Activated B cell treated with CpG ODN at 0.5 μM for 24 hours (primary cell): ENCODE measurements at regions not wholly inside any gene's neighbourhood (a gene's known extent, or its start where the extent isn't known, plus 50 kb on each side); places are given as distances from the start of the nearest gene placed in this dataset.

ENCODE experiments used
- ATAC-seq: fragments of 200-7000 bp; cut with Tn5 transposase; one replicate; pipeline ENCODE4 v1.10.0; 2021; ENCODE audit warnings: low read depth, mild to moderate bottlenecking, moderate library complexity
- CTCF ChIA-PET: fragments of 350-600 bp; sonication (Branson Sonifier 250); formaldehyde crosslinking; loops from one replicate; lab custom pipeline; 2021; ENCODE audit warnings: antibody characterized with exemption; lab: Charles Lee
- POLR2A ChIA-PET: fragments of 350-600 bp; sonication (Branson Sonifier 250); formaldehyde crosslinking; loops from one replicate; lab custom pipeline; 2021; ENCODE audit warnings: antibody characterized with exemption; lab: Charles Lee
- DNase-seq: peaks from one replicate; pipeline ENCODE4 v3.0.0; 2022
- H3K27ac Mint-ChIP-seq: one replicate; pipeline ENCODE4 v1.8.0; 2020; ENCODE audit warnings: mixed read lengths
- H3K27me3 Mint-ChIP-seq: one replicate; pipeline ENCODE4 v1.8.0; 2021; ENCODE audit warnings: mixed read lengths
- H3K36me3 Mint-ChIP-seq: one replicate; pipeline ENCODE4 v1.8.0; 2021; ENCODE audit warnings: low read depth, mixed read lengths
- H3K4me1 Mint-ChIP-seq: one replicate; pipeline ENCODE4 v1.8.0; 2021; ENCODE audit warnings: mixed read lengths
- H3K4me3 Mint-ChIP-seq: one replicate; pipeline ENCODE4 v1.8.0; 2020; ENCODE audit warnings: mild to moderate bottlenecking, mixed read lengths
- H3K9me3 Mint-ChIP-seq: one replicate; pipeline ENCODE4 v1.8.0; 2020; ENCODE audit warnings: mixed read lengths
- CTCF ChIP-seq: fragments of 200-600 bp; IDR thresholded peaks from one replicate; pipeline ENCODE4 v1.8.0; 2022; ENCODE audit warnings: antibody characterized with exemption, mild to moderate bottlenecking
- intact Hi-C: fragments of 100-400 bp; cut with micrococcal nuclease; formaldehyde crosslinking; loops from one replicate; pipeline ENCODE4 v1.15.1; 2024

- no peaks in the 10 kb centered on the region for H3K27me3 Mint-ChIP-seq
- ChIA-PET CTCF (interaction anchor here (1.1 kb wide), 1 partner anchor 530 kb away, joined by 3 read pairs; no protein-coding TSS in a partner anchor), POLR2A (no interaction called here)
- no peak for DNase-seq
- H3K27ac Mint-ChIP-seq, result no peak overlapping the region
- no peak for ATAC-seq
- no peaks in the 10 kb centered on the region for H3K36me3 Mint-ChIP-seq
- H3K4me3 Mint-ChIP-seq, result no peak overlapping the region
- TF ChIP-seq CTCF, result no peak
- peaks cover 37% of the 10 kb centered on the region for H3K4me1 Mint-ChIP-seq
- peaks cover 2% of the 10 kb centered on the region for H3K9me3 Mint-ChIP-seq
- intact Hi-C loops, result no loop called here
Measured at GRCh38 chr5:89262030-89262429, 379.0 kb upstream of the MEF2C start.

GRCh38 chr5:89260254-89260653, 377.3 kb upstream of the MEF2C start:
- POLR2A ChIA-PET, result interaction anchor here (0.5 kb wide), 1 partner anchor 369 kb away, joined by 3 read pairs; no protein-coding TSS in a partner anchor
- H3K4me1 Mint-ChIP-seq, result peaks cover 37% of the 10 kb centered on the region
- ATAC-seq, result peak; percentile 45

GRCh38 chr5:89255845-89256463, 373.0 kb upstream of the MEF2C start:
- CTCF ChIA-PET, result no interaction called here
- intact Hi-C loops, result loop anchor here (5.0 kb wide), 1 partner anchor 529 kb away; no protein-coding TSS in a partner anchor
- POLR2A ChIA-PET, result interaction anchor here (1.1 kb wide), 1 partner anchor 17 kb away, joined by 3 read pairs; no protein-coding TSS in a partner anchor
- Mint-ChIP-seq H3K9me3 (peaks cover 2% of the 10 kb centered on the region), H3K4me3 (no peak overlapping the region), H3K27me3 (no peaks in the 10 kb centered on the region), H3K36me3 (no peaks in the 10 kb centered on the region), H3K4me1 (peaks cover 31% of the 10 kb centered on the region), H3K27ac (no peak overlapping the region)
- ATAC-seq (peak; percentile 58), DNase-seq (no peak)
- TF ChIP-seq CTCF, result no peak

More at GRCh38 chr5:89260254-89260653, 377.3 kb upstream of the MEF2C start:
- Mint-ChIP-seq H3K4me3 (no peak overlapping the region), H3K27ac (no peak overlapping the region), H3K27me3 (no peaks in the 10 kb centered on the region), H3K9me3 (peaks cover 4% of the 10 kb centered on the region), H3K36me3 (no peaks in the 10 kb centered on the region)
- no peak for TF ChIP-seq CTCF
- no peak for DNase-seq
- CTCF ChIA-PET, result no interaction called here
- intact Hi-C loops, result loop anchor here (2.0 kb wide), 1 partner anchor 1005 kb away; no protein-coding TSS in a partner anchor

- TF ChIP-seq CTCF, result no peak
- H3K36me3 Mint-ChIP-seq, result no peaks in the 10 kb centered on the region
- H3K27me3 Mint-ChIP-seq, result no peaks in the 10 kb centered on the region
- DNase-seq, result no peak
- H3K27ac Mint-ChIP-seq, result no peak overlapping the region
- H3K4me1 Mint-ChIP-seq, result peaks cover 15% of the 10 kb centered on the region
- peaks cover 2% of the 10 kb centered on the region for H3K9me3 Mint-ChIP-seq
- intact Hi-C loops, result no loop called here
- ChIA-PET POLR2A (interaction anchor here (0.6 kb wide), 1 partner anchor 172 kb away, joined by 4 read pairs; no protein-coding TSS in a partner anchor), CTCF (no interaction called here)
- H3K4me3 Mint-ChIP-seq, result no peak overlapping the region
- ATAC-seq, result no peak
Measured at GRCh38 chr5:89253666-89254352, 370.8 kb upstream of the MEF2C start.

GRCh38 chr5:89246864-89247263, 363.9 kb upstream of the MEF2C start:
- CTCF ChIA-PET, result no interaction called here
- no peak overlapping the region for H3K27ac Mint-ChIP-seq
- POLR2A ChIA-PET, result no interaction called here

More at GRCh38 chr5:89246864-89247263, 363.9 kb upstream of the MEF2C start:
- intact Hi-C loops, result no loop called here
- ATAC-seq, result no peak
- no peaks in the 10 kb centered on the region for H3K36me3 Mint-ChIP-seq
- H3K9me3 Mint-ChIP-seq, result peaks cover 3% of the 10 kb centered on the region
- no peak for TF ChIP-seq CTCF
- no peaks in the 10 kb centered on the region for H3K27me3 Mint-ChIP-seq
- DNase-seq, result no peak
- peaks cover 7% of the 10 kb centered on the region for H3K4me1 Mint-ChIP-seq
- H3K4me3 Mint-ChIP-seq, result no peak overlapping the region
